ENCODE measurements at regions not wholly inside any gene's neighbourhood (a gene's known extent, or its start where the extent isn't known, plus 50 kb on each side); places are given as distances from the start of the nearest gene placed in this dataset.

DNA sequence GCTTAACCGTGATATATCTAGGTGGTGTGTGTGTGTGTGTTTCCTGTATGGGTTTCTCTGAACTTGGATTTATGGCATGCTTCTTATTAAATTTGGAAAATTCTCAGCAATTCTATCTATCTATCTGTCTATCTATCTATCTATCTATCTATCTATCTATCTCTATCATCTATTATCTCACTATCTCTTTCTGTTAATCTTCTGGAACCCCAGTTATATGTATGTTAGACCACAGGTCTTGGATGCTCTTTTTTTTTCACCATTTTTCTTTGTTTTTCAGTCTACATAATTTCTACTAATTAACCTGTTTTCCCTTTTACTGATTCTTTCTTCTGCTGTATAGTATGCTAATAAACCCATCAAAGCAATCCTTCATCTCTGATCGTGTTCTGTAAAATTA is 538.0 kb downstream of the PTPRU start:
- no peaks in the 10 kb centered on the region for H3K27me3 ChIP-seq (replicated peaks; ENCODE audit: control insufficient read depth, insufficient read depth, low read length)
- ChIA-PET POLR2A (no interaction called here), CTCF (no interaction called here)
- no TSS peak for BruUV-seq (replicated peaks)
- TF ChIP-seq, protein P1, sequence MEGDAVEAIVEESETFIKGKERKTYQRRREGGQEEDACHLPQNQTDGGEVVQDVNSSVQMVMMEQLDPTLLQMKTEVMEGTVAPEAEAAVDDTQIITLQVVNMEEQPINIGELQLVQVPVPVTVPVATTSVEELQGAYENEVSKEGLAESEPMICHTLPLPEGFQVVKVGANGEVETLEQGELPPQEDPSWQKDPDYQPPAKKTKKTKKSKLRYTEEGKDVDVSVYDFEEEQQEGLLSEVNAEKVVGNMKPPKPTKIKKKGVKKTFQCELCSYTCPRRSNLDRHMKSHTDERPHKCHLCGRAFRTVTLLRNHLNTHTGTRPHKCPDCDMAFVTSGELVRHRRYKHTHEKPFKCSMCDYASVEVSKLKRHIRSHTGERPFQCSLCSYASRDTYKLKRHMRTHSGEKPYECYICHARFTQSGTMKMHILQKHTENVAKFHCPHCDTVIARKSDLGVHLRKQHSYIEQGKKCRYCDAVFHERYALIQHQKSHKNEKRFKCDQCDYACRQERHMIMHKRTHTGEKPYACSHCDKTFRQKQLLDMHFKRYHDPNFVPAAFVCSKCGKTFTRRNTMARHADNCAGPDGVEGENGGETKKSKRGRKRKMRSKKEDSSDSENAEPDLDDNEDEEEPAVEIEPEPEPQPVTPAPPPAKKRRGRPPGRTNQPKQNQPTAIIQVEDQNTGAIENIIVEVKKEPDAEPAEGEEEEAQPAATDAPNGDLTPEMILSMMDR (IDR thresholded peaks at IDR 0.05; ENCODE audit: insufficient read depth in 1 of 2, low read depth in 1 of 2, low read length in 1 of 2, severe bottlenecking in 1 of 2, unreplicated experiment in 1 of 2), result no peak
- Mint-ChIP-seq H3K27me3 (ENCODE audit: insufficient read depth, unreplicated experiment) (peaks cover 3% of the 10 kb centered on the region), H3K9me3 (ENCODE audit: unreplicated experiment) (peaks cover 11% of the 10 kb centered on the region), H3K36me3 (ENCODE audit: insufficient read depth, unreplicated experiment) (no peaks in the 10 kb centered on the region), H3K4me3 (ENCODE audit: unreplicated experiment) (no peak overlapping the region), H3K27ac (ENCODE audit: unreplicated experiment) (no peak overlapping the region), H3K4me1 (ENCODE audit: low read depth, unreplicated experiment) (no peaks in the 10 kb centered on the region)
- no peaks in the 10 kb centered on the region for H3K4me1 ChIP-seq
- no peaks in the 10 kb centered on the region for H3K36me3 ChIP-seq (ENCODE audit: control insufficient read depth, insufficient read depth, low read length)
- intact Hi-C loops (cut with micrococcal nuclease; ENCODE audit: unreplicated experiment), result no loop called here
- H3K4me3 ChIP-seq (ENCODE audit: low read depth, low read length), result no peak overlapping the region
- no peak for DNase-seq
- H3K9me3 ChIP-seq, result no peaks in the 10 kb centered on the region

GRCh38 chr1:29772584-29773100 is 536.3 kb downstream of the PTPRU start:
- Mint-ChIP-seq H3K27ac (ENCODE audit: unreplicated experiment) (no peak overlapping the region), H3K36me3 (ENCODE audit: insufficient read depth, unreplicated experiment) (no peaks in the 10 kb centered on the region), H3K4me1 (ENCODE audit: low read depth, unreplicated experiment) (no peaks in the 10 kb centered on the region), H3K4me3 (ENCODE audit: unreplicated experiment) (no peak overlapping the region), H3K27me3 (ENCODE audit: insufficient read depth, unreplicated experiment) (no peaks in the 10 kb centered on the region), H3K9me3 (ENCODE audit: unreplicated experiment) (peaks cover 11% of the 10 kb centered on the region)
- Histone ChIP-seq H3K36me3 (ENCODE audit: control insufficient read depth, insufficient read depth, low read length) (no peaks in the 10 kb centered on the region), H3K4me1 (no peaks in the 10 kb centered on the region), H3K9me3 (no peaks in the 10 kb centered on the region), H3K4me3 (ENCODE audit: low read depth, low read length) (no peak overlapping the region), H3K27me3 (replicated peaks; ENCODE audit: control insufficient read depth, insufficient read depth, low read length) (no peaks in the 10 kb centered on the region)
- TF ChIP-seq, protein P1 (IDR thresholded peaks at IDR 0.05; ENCODE audit: insufficient read depth in 1 of 2, low read depth in 1 of 2, low read length in 1 of 2, severe bottlenecking in 1 of 2, unreplicated experiment in 1 of 2), result no peak
- ChIA-PET POLR2A (no interaction called here), CTCF (no interaction called here)
- DNase-seq, result no peak
- no TSS peak for BruUV-seq (replicated peaks)
- intact Hi-C loops (cut with micrococcal nuclease; ENCODE audit: unreplicated experiment), result no loop called here

DNA sequence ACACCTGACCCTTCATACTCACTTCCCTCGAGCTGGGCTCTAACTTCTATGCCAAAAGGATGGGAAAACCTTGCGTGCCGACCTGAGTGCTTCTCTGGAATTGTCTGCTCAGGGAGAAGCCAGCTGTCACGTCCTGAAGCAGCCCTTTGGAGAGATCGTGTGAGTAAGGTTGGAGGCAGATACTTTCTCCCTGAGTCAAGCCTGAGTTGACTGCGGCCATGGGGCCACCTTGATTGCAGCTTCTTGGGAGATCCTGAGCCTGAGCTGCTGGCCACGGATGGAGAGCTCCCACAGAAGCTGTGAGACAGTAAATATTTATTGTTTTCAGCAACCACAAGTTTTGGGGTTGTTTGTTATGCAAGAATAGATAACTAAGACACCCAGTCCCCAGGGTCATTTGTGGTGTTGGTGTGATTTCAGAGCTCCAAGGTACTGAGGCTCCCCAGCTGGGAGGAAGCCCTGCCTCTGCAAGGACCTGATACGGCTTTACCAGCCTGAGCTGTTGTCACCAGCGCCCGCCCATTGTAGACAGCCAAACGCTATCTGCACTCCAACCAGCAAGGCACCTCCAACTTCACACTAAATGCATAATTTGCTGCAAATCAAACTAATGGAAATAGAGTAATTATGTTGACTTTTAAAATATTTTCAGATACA is 531.6 kb downstream of the PTPRU start:
- CTCF ChIA-PET, result no interaction called here
- TF ChIP-seq, protein P1 (IDR thresholded peaks at IDR 0.05; ENCODE audit: insufficient read depth in 1 of 2, low read depth in 1 of 2, low read length in 1 of 2, severe bottlenecking in 1 of 2, unreplicated experiment in 1 of 2), result no peak

More for the DNA sequence above, 531.6 kb downstream of the PTPRU start:
- Histone ChIP-seq H3K36me3 (ENCODE audit: control insufficient read depth, insufficient read depth, low read length) (no peaks in the 10 kb centered on the region), H3K4me1 (no peaks in the 10 kb centered on the region), H3K27me3 (replicated peaks; ENCODE audit: control insufficient read depth, insufficient read depth, low read length) (no peaks in the 10 kb centered on the region), H3K9me3 (no peaks in the 10 kb centered on the region), H3K4me3 (ENCODE audit: low read depth, low read length) (no peak overlapping the region)
- BruUV-seq (replicated peaks), result no TSS peak
- H3K4me1 Mint-ChIP-seq (ENCODE audit: low read depth, unreplicated experiment), result no peaks in the 10 kb centered on the region
- H3K27ac Mint-ChIP-seq (ENCODE audit: unreplicated experiment), result no peak overlapping the region
- H3K36me3 Mint-ChIP-seq (ENCODE audit: insufficient read depth, unreplicated experiment), result no peaks in the 10 kb centered on the region
- no peaks in the 10 kb centered on the region for H3K9me3 Mint-ChIP-seq (ENCODE audit: unreplicated experiment)
- POLR2A ChIA-PET, result no interaction called here
- intact Hi-C loops (cut with micrococcal nuclease; ENCODE audit: unreplicated experiment), result no loop called here
- no peak for DNase-seq
- H3K27me3 Mint-ChIP-seq (ENCODE audit: insufficient read depth, unreplicated experiment), result no peaks in the 10 kb centered on the region
- no peak overlapping the region for H3K4me3 Mint-ChIP-seq (ENCODE audit: unreplicated experiment)
